Retinal pigment epithelial cell (primary cell): ENCODE measurements at regions not wholly inside any gene's neighbourhood (a gene's known extent, or its start where the extent isn't known, plus 50 kb on each side); places are given as distances from the start of the nearest gene placed in this dataset.

Source experiments
- DNase-seq: peaks from one replicate; pipeline ENCODE4 v3.0.0-alpha.2; 2010; ENCODE audit warnings: low read depth
- H3K4me3 ChIP-seq: 2 replicates; pipeline ENCODE4 v1.5.1; 2011; ENCODE audit warnings: mild to moderate bottlenecking, low read length, control low read depth, moderate library complexity
- TF ChIP-seq, protein P1 (sequence below): conservative IDR thresholded peaks from 2 replicates; pipeline ENCODE4 v1.5.1; 2011; ENCODE audit warnings: low read depth, low read length, control low read depth, inconsistent platforms

- DNase-seq: no peak
- H3K4me3 ChIP-seq: no peak overlapping the region
- TF ChIP-seq, protein P1, sequence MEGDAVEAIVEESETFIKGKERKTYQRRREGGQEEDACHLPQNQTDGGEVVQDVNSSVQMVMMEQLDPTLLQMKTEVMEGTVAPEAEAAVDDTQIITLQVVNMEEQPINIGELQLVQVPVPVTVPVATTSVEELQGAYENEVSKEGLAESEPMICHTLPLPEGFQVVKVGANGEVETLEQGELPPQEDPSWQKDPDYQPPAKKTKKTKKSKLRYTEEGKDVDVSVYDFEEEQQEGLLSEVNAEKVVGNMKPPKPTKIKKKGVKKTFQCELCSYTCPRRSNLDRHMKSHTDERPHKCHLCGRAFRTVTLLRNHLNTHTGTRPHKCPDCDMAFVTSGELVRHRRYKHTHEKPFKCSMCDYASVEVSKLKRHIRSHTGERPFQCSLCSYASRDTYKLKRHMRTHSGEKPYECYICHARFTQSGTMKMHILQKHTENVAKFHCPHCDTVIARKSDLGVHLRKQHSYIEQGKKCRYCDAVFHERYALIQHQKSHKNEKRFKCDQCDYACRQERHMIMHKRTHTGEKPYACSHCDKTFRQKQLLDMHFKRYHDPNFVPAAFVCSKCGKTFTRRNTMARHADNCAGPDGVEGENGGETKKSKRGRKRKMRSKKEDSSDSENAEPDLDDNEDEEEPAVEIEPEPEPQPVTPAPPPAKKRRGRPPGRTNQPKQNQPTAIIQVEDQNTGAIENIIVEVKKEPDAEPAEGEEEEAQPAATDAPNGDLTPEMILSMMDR: no peak
Measured at GRCh38 chr21:16741141-16741665, 771.6 kb upstream of the CXADR start.

- TF ChIP-seq, protein P1: no peak
- DNase-seq: no peak
Measured at GRCh38 chr21:16742131-16742641, 770.7 kb upstream of the CXADR start.

DNA sequence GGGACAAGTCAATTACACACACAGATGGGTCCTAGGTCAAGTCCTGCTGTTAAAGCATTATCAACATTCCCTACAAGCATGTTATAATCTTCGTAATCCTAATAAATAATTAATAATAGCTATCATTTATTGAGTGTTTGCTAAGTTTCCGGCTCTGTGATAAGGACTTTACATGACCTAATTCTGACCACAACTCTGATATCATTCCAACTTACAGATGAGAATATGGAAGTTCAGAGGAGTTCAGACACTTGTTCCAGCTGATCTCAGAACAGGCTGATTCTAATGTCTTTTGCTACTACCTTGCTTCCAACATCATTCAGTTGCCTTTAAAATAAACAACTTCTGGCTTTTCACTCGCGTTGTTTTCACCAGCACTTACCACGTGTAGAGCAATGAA is 770.1 kb upstream of the CXADR start:
- DNase-seq: no peak
- TF ChIP-seq, protein P1: no peak
- no peak overlapping the region for H3K4me3 ChIP-seq

More at GRCh38 chr21:16742131-16742641, 770.7 kb upstream of the CXADR start:
- H3K4me3 ChIP-seq: no peak overlapping the region

- TF ChIP-seq, protein P1: no peak
- no peak for DNase-seq
- no peak overlapping the region for H3K4me3 ChIP-seq
Measured at GRCh38 chr21:16743317-16743716, 769.5 kb upstream of the CXADR start.

GRCh38 chr21:16750926-16751325 is 761.9 kb upstream of the CXADR start:
- H3K4me3 ChIP-seq: no peak overlapping the region
- no peak for DNase-seq
- TF ChIP-seq, protein P1: no peak

DNA sequence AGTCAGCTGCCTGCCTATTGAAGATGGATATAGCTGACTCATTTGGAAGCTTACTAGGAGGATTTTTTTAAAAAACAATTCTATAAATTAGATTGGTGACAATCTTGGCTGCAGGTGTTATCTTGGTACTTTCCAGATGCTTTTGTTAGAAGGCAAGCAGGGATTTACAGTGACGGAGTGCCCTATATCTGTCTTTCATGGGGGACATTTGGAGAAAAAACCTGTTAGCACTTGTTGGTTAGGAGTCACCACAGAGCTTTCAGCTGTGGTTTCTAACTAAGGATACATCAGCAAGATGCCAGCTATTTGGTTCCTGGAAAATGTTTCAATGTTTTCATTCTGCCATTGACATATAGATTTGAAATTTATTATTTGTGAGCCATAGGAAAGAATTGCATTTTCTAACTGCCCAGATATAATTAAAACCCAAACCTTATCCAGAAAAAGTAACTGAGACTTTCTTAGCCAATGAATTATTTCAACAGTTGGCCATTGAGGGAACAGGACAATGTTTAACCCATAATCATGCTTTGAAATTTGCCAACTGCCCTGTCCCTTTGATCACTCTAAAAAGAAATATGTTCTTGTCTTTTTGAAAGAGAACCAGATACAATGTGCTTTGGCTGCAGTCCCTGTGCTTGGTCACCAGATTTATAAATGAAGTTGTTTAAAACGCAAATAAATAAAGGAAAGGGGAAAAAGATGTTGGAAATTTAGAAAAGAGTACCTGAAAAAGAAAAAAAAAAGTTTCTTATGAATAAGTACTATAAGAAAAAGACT is 761.0 kb upstream of the CXADR start:
- DNase-seq: no peak
- TF ChIP-seq, protein P1: no peak
- H3K4me3 ChIP-seq: no peak overlapping the region

- DNase-seq: no peak
- H3K4me3 ChIP-seq: no peak overlapping the region
- TF ChIP-seq, protein P1: no peak
Measured at GRCh38 chr21:16752475-16752857, 760.4 kb upstream of the CXADR start.
